K562 (cell line): ENCODE measurements at regions not wholly inside any gene's neighbourhood (a gene's known extent, or its start where the extent isn't known, plus 50 kb on each side); places are given as distances from the start of the nearest gene placed in this dataset.

ENCODE experiments used
- SMAD1 ChIP-seq: fragments of 150-350 bp; IDR thresholded peaks from 2 replicates; pipeline ENCODE4 v1.6.1; 2014; ENCODE audit warnings: low read length, low read depth; ENCODE audit not compliant: partially characterized antibody
- USF2 ChIP-seq: sonication (generic); formaldehyde crosslinking; IDR thresholded peaks from 2 replicates; pipeline ENCODE4 v1.5.0; 2020; ENCODE audit warnings: missing genetic modification reagents
- ZNF318 ChIP-seq, 2 experiments: fragments of 450-650 bp; IDR thresholded peaks; 2 replicates each; pipeline ENCODE4 v1.6.1; 2016; ENCODE audit warnings: mild to moderate bottlenecking in 2 of 2, borderline replicate concordance in 1 of 2, low read depth in 1 of 2, moderate library complexity in 1 of 2

GRCh38 chr18:28947900-28948299, 771.0 kb upstream of the CDH2 start (continued):
- TF ChIP-seq ZNF318 (IDR thresholded peaks at IDR 0.05; ENCODE audit: borderline replicate concordance in 1 of 2, low read depth in 1 of 2) (no peak), USF2 (CRISPR knock-in tag) (no peak), SMAD1 (no peak)
